ENCODE measurements at regions not wholly inside any gene's neighbourhood (a gene's known extent, or its start where the extent isn't known, plus 50 kb on each side); places are given as distances from the start of the nearest gene placed in this dataset.

DNA sequence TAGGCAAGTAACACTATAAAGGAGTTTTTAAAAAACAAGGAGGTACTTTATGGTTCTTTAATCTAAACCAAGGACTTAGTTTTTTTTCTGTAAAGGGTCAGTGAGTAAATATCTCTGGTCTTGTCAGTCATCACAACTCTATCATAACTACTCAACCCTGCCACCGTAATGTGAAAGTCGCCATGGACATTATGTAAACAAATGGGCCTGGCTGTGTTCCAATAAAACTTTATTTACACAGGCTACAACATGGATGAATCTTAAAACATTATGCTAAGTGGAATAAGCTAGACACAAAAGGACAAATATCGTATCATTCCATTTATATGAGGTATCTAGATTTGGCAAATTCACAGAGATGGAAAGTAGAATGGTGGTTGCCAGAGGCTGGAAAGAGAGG lies 60.8 kb upstream of the SP4 start:
- TF ChIP-seq, protein P1, sequence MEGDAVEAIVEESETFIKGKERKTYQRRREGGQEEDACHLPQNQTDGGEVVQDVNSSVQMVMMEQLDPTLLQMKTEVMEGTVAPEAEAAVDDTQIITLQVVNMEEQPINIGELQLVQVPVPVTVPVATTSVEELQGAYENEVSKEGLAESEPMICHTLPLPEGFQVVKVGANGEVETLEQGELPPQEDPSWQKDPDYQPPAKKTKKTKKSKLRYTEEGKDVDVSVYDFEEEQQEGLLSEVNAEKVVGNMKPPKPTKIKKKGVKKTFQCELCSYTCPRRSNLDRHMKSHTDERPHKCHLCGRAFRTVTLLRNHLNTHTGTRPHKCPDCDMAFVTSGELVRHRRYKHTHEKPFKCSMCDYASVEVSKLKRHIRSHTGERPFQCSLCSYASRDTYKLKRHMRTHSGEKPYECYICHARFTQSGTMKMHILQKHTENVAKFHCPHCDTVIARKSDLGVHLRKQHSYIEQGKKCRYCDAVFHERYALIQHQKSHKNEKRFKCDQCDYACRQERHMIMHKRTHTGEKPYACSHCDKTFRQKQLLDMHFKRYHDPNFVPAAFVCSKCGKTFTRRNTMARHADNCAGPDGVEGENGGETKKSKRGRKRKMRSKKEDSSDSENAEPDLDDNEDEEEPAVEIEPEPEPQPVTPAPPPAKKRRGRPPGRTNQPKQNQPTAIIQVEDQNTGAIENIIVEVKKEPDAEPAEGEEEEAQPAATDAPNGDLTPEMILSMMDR (conservative IDR thresholded peaks at IDR 0.05; ENCODE audit: low read length): no peak
- TF ChIP-seq EZH2phosphoT487 (IDR thresholded peaks at IDR 0.05; ENCODE audit: borderline replicate concordance, low read depth, low read length): no peak

Measured in OCI-LY7 (cell line).